Panc1 (cell line): ENCODE measurements at regions not wholly inside any gene's neighbourhood (a gene's known extent, or its start where the extent isn't known, plus 50 kb on each side); places are given as distances from the start of the nearest gene placed in this dataset.

ENCODE experiments used
- ATAC-seq: fragments of 200-7000 bp; cut with Tn5 transposase; 2 replicates; pipeline ENCODE4 v1.9.1; 2020; ENCODE audit warnings: mild to moderate bottlenecking, moderate library complexity
- BruUV-seq: library from RNA; stranded (reverse); fragments of 400-500 nt; replicated peaks from 2 replicates; lab custom pipeline; 2021; lab: Mats Ljungman, UMichigan
- CTCF ChIA-PET: fragments of 300-600 bp; sonication (Branson Sonifier 250); formaldehyde crosslinking; loops from one replicate; lab custom pipeline; 2022; ENCODE audit warnings: antibody characterized with exemption; lab: Charles Lee
- POLR2A ChIA-PET: fragments of 300-600 bp; sonication (Branson Sonifier 250); formaldehyde crosslinking; loops from one replicate; lab custom pipeline; 2022; ENCODE audit warnings: antibody characterized with exemption; lab: Charles Lee
- DNase-seq: peaks from one replicate; pipeline ENCODE4 v3.0.0-alpha.2; 2010; ENCODE audit warnings: low read depth, low spot score
- H3K27ac ChIP-seq: 2 replicates; pipeline ENCODE4 v1.5.1; 2011; ENCODE audit warnings: mild to moderate bottlenecking, low read length, inconsistent platforms
- H3K27me3 ChIP-seq: fragments of 200-500 bp; sonication (Bioruptor generic); 2 replicates; pipeline ENCODE4 v1.6.0; 2014; ENCODE audit warnings: low read length, inconsistent platforms; ENCODE audit not compliant: control insufficient read depth, insufficient read depth
- H3K36me3 ChIP-seq: fragments of 200-500 bp; sonication (Bioruptor generic); 2 replicates; pipeline ENCODE4 v1.5.1; 2014; ENCODE audit warnings: inconsistent platforms, mild to moderate bottlenecking, low read length, moderate library complexity; ENCODE audit not compliant: control insufficient read depth, insufficient read depth
- H3K4me1 ChIP-seq: 2 replicates; pipeline ENCODE4 v1.5.1; 2011; ENCODE audit warnings: inconsistent platforms, mild to moderate bottlenecking, low read length, moderate library complexity; ENCODE audit not compliant: control insufficient read depth, insufficient read depth
- H3K4me3 ChIP-seq, 2 experiments: 2 replicates each; pipeline ENCODE4 v1.5.1; 2011 to 2012; ENCODE audit warnings: low read depth in 2 of 2, low read length in 2 of 2, mild to moderate bottlenecking in 2 of 2, inconsistent platforms in 1 of 2, moderate library complexity in 1 of 2
- H3K9me3 ChIP-seq: fragments of 200-500 bp; sonication (Bioruptor generic); 2 replicates; pipeline ENCODE4 v1.5.1; 2014; ENCODE audit warnings: low read depth, mild to moderate bottlenecking, inconsistent platforms, low read length, moderate library complexity; ENCODE audit not compliant: control insufficient read depth, insufficient read depth
- POLR2AphosphoS5 ChIP-seq: IDR thresholded peaks from 2 replicates; pipeline ENCODE4 v1.6.1; 2012; ENCODE audit warnings: mild to moderate bottlenecking, low read depth, low read length, moderate library complexity
- SIN3A ChIP-seq: IDR thresholded peaks from 2 replicates; pipeline ENCODE4 v1.6.1; 2012; ENCODE audit warnings: low read depth, mild to moderate bottlenecking, low read length, moderate library complexity, borderline replicate concordance; ENCODE audit not compliant: insufficient read depth
- TCF7L2 ChIP-seq: IDR thresholded peaks from 2 replicates; pipeline ENCODE4 v1.6.1; 2011; ENCODE audit warnings: mild to moderate bottlenecking, low read depth, low read length, inconsistent platforms
- in situ Hi-C: cut with HindIII; loops from 2 replicates; pipeline ENCODE4 v1.10.0; 2016; ENCODE audit warnings: low sequenced_read_pairs, low pct_unique_long_range_greater_than_20kb
- intact Hi-C: fragments of 100-400 bp; cut with micrococcal nuclease; formaldehyde crosslinking; loops from one replicate; pipeline ENCODE4 v1.10.0; 2022; ENCODE audit not compliant: unreplicated experiment
- TF ChIP-seq, protein P1 (sequence below), 2 experiments: IDR thresholded peaks; 2 replicates each; pipeline ENCODE4 v1.6.1; 2011 to 2012; ENCODE audit warnings: low read depth in 2 of 2, control low read depth in 1 of 2, low read length in 1 of 2, mild to moderate bottlenecking in 1 of 2, moderate library complexity in 1 of 2; ENCODE audit not compliant: insufficient read depth in 1 of 2
- TF ChIP-seq, protein P2 (sequence below): fragments of 450-650 bp; IDR thresholded peaks from 2 replicates; pipeline ENCODE4 v1.5.1; 2017; ENCODE audit warnings: mild to moderate bottlenecking

DNA sequence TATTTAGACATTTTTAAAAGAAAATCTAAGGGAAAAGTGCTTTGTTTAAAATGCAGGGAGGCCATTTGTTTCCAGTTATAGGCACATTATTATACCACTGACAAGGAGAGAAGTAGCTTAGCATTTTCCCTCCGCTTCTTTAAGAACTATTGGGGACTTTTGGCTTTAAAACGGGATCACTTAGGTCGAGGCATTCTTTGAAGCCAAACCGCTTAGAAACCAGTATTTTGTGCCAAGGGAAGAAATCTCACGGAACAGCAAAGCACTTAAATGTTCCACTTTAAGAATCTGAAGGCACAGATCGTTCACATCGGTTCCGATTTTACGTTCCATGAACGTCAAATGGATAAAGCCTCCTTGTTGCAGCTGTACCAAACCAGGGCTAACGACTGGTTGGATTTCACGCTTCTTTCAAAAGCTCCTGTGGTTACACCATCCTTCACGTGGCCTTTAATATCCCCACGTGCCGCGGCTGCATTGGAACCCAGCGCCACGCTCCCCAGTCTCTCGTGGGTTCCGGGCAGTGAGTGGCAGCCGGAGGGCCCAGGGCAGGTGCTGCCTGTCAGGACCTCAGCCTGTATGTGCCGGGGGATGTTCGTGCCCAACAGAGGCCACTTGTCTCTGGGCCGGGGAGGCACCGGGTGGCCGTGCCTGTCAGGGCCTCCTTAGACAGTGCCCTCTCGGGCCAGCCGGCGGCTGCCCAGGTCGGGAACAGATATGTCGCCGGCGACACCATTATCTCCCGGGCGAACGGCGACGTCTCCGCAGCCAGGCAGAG, 195.4 kb downstream of the KIF26A start:
- no peak overlapping the region for H3K4me3 ChIP-seq
- ChIA-PET POLR2A (no interaction called here), CTCF (no interaction called here)
- in situ Hi-C loops, result no loop called here
- ATAC-seq (no peak), DNase-seq (no peak)
- H3K36me3 ChIP-seq, result no peaks in the 10 kb centered on the region
- BruUV-seq, result no TSS peak
- no peak overlapping the region for H3K27ac ChIP-seq
- H3K4me1 ChIP-seq, result no peaks in the 10 kb centered on the region
- no peaks in the 10 kb centered on the region; the same call in 1 of the 2 replicates for H3K27me3 ChIP-seq
- intact Hi-C loops, result loop anchor here (10.0 kb wide), 1 partner anchor 499 kb away; no protein-coding TSS in a partner anchor
- H3K9me3 ChIP-seq, result 0 out of 2 replicates have a peak, but pooled peaks cover 3% of the 10 kb centered on the region
- TF ChIP-seq SIN3A (no peak), TCF7L2 (no peak), POLR2AphosphoS5 (no peak)
- TF ChIP-seq, protein P1, sequence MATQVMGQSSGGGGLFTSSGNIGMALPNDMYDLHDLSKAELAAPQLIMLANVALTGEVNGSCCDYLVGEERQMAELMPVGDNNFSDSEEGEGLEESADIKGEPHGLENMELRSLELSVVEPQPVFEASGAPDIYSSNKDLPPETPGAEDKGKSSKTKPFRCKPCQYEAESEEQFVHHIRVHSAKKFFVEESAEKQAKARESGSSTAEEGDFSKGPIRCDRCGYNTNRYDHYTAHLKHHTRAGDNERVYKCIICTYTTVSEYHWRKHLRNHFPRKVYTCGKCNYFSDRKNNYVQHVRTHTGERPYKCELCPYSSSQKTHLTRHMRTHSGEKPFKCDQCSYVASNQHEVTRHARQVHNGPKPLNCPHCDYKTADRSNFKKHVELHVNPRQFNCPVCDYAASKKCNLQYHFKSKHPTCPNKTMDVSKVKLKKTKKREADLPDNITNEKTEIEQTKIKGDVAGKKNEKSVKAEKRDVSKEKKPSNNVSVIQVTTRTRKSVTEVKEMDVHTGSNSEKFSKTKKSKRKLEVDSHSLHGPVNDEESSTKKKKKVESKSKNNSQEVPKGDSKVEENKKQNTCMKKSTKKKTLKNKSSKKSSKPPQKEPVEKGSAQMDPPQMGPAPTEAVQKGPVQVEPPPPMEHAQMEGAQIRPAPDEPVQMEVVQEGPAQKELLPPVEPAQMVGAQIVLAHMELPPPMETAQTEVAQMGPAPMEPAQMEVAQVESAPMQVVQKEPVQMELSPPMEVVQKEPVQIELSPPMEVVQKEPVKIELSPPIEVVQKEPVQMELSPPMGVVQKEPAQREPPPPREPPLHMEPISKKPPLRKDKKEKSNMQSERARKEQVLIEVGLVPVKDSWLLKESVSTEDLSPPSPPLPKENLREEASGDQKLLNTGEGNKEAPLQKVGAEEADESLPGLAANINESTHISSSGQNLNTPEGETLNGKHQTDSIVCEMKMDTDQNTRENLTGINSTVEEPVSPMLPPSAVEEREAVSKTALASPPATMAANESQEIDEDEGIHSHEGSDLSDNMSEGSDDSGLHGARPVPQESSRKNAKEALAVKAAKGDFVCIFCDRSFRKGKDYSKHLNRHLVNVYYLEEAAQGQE (IDR thresholded peaks at IDR 0.05; ENCODE audit: insufficient read depth in 1 of 2, low read depth in 2 of 2, low read length in 1 of 2), result no peak
- TF ChIP-seq, protein P2, sequence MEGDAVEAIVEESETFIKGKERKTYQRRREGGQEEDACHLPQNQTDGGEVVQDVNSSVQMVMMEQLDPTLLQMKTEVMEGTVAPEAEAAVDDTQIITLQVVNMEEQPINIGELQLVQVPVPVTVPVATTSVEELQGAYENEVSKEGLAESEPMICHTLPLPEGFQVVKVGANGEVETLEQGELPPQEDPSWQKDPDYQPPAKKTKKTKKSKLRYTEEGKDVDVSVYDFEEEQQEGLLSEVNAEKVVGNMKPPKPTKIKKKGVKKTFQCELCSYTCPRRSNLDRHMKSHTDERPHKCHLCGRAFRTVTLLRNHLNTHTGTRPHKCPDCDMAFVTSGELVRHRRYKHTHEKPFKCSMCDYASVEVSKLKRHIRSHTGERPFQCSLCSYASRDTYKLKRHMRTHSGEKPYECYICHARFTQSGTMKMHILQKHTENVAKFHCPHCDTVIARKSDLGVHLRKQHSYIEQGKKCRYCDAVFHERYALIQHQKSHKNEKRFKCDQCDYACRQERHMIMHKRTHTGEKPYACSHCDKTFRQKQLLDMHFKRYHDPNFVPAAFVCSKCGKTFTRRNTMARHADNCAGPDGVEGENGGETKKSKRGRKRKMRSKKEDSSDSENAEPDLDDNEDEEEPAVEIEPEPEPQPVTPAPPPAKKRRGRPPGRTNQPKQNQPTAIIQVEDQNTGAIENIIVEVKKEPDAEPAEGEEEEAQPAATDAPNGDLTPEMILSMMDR, result no peak

GRCh38 chr14:104334424-104335161, 196.2 kb downstream of the KIF26A start:
- DNase-seq (no peak), ATAC-seq (no peak)
- TF ChIP-seq, protein P1 (IDR thresholded peaks at IDR 0.05; ENCODE audit: insufficient read depth in 1 of 2, low read depth in 2 of 2, low read length in 1 of 2), result no peak
- TF ChIP-seq SIN3A (no peak), TCF7L2 (no peak), POLR2AphosphoS5 (no peak)
- TF ChIP-seq, protein P2, result no peak
- BruUV-seq, result no TSS peak
- in situ Hi-C loops (no loop called here), intact Hi-C loops (loop anchor here (10.0 kb wide), 1 partner anchor 500 kb away; no protein-coding TSS in a partner anchor)
- Histone ChIP-seq H3K36me3 (no peaks in the 10 kb centered on the region), H3K9me3 (0 out of 2 replicates have a peak, but pooled peaks cover 3% of the 10 kb centered on the region), H3K4me1 (no peaks in the 10 kb centered on the region), H3K27me3 (no peaks in the 10 kb centered on the region; the same call in 1 of the 2 replicates), H3K4me3 (no peak overlapping the region), H3K27ac (no peak overlapping the region)
- ChIA-PET CTCF (no interaction called here), POLR2A (no interaction called here)
